GM18499 (cell line): ENCODE measurements at regions not wholly inside any gene's neighbourhood (a gene's known extent, or its start where the extent isn't known, plus 50 kb on each side); places are given as distances from the start of the nearest gene placed in this dataset.
A peak's percentile ranks its signal among the peaks of the same experiment; 100 is the strongest.

Source experiments
- ATAC-seq: cut with Tn5 transposase; IDR thresholded peaks from one replicate; pipeline ENCODE4 v1.9.1; 2021; ENCODE audit warnings: moderate number of reproducible peaks; ENCODE audit not compliant: insufficient read depth, unreplicated experiment

- ATAC-seq: no peak
Measured at GRCh38 chr4:138034871-138035270, 207.3 kb downstream of the SLC7A11 start.

GRCh38 chr4:138032222-138032621 is 209.9 kb downstream of the SLC7A11 start:
- ATAC-seq: no peak

- ATAC-seq: no peak
Measured at GRCh38 chr4:138030375-138030774, 211.8 kb downstream of the SLC7A11 start.

GRCh38 chr4:138028923-138029322 is 213.2 kb downstream of the SLC7A11 start:
- ATAC-seq: no peak

- no peak for ATAC-seq
Measured at GRCh38 chr4:138021139-138021830, 220.9 kb downstream of the SLC7A11 start.

- ATAC-seq: no peak
Measured at GRCh38 chr4:138014590-138015288, 227.4 kb downstream of the SLC7A11 start.

- ATAC-seq: no peak
Measured at GRCh38 chr4:138013625-138014024, 228.5 kb downstream of the SLC7A11 start.

GRCh38 chr4:138010639-138011038 is 231.5 kb downstream of the SLC7A11 start:
- ATAC-seq: no peak

GRCh38 chr4:138007572-138007971 is 234.6 kb downstream of the SLC7A11 start:
- no peak for ATAC-seq

GRCh38 chr4:138005486-138005885 is 236.7 kb downstream of the SLC7A11 start:
- ATAC-seq: no peak

GRCh38 chr4:138003248-138003647 is 238.9 kb downstream of the SLC7A11 start:
- peak; percentile 99 for ATAC-seq

GRCh38 chr4:137998666-137999429 is 243.3 kb downstream of the SLC7A11 start:
- no peak for ATAC-seq

GRCh38 chr4:137997496-137997895 is 244.7 kb downstream of the SLC7A11 start:
- ATAC-seq: no peak

GRCh38 chr4:137994853-137995252 is 247.3 kb downstream of the SLC7A11 start:
- no peak for ATAC-seq

GRCh38 chr4:137993232-137993631 is 248.9 kb downstream of the SLC7A11 start:
- ATAC-seq: no peak

GRCh38 chr4:137981277-137981676 is 260.9 kb downstream of the SLC7A11 start:
- ATAC-seq: no peak

- no peak for ATAC-seq
Measured at GRCh38 chr4:137980641-137981040, 261.5 kb downstream of the SLC7A11 start.

GRCh38 chr4:137979938-137980337 is 262.2 kb downstream of the SLC7A11 start:
- no peak for ATAC-seq

- no peak for ATAC-seq
Measured at GRCh38 chr4:137968956-137969678, 273.0 kb downstream of the SLC7A11 start.

- ATAC-seq: no peak
Measured at GRCh38 chr4:137967480-137968190, 274.5 kb downstream of the SLC7A11 start.
